IMR-90 (cell line): ENCODE measurements at regions not wholly inside any gene's neighbourhood (a gene's known extent, or its start where the extent isn't known, plus 50 kb on each side); places are given as distances from the start of the nearest gene placed in this dataset.

Source experiments
- ATAC-seq: fragments of 200-7000 bp; cut with Tn5 transposase; 2 replicates; pipeline ENCODE4 v1.9.1; 2020; ENCODE audit warnings: low read depth, mild to moderate bottlenecking, moderate library complexity
- BruUV-seq: library from RNA; stranded (reverse); fragments of 400-500 nt; replicated peaks from 2 replicates; lab custom pipeline; 2021; lab: Mats Ljungman, UMichigan
- CTCF ChIA-PET: fragments of 300-600 bp; formaldehyde crosslinking; extraction: SDS; loops from one replicate; lab custom pipeline; 2021; ENCODE audit warnings: antibody characterized with exemption; lab: Yijun Ruan, JAX
- POLR2A ChIA-PET: fragments of 300-600 bp; sonication (Branson Sonifier 250); formaldehyde crosslinking; loops from one replicate; lab custom pipeline; 2022; ENCODE audit warnings: antibody characterized with exemption; ENCODE audit not compliant: unreplicated experiment; lab: Charles Lee
- DNase-seq: peaks from one replicate; pipeline ENCODE4 v3.0.0; 2013
- H2AFZ ChIP-seq: replicated peaks from 2 replicates; pipeline ENCODE3; 2013; ENCODE audit warnings: low read length, mild to moderate bottlenecking; ENCODE audit not compliant: poor library complexity
- H2AK5ac ChIP-seq: 2 replicates; pipeline ENCODE4 v1.6.1; 2013; ENCODE audit warnings: low read depth, low read length, inconsistent platforms
- H2AK9ac ChIP-seq: replicated peaks from 2 replicates; pipeline ENCODE3; 2013; ENCODE audit warnings: mild to moderate bottlenecking, low read depth, low read length, moderate library complexity; ENCODE audit not compliant: poor library complexity
- H2BK120ac ChIP-seq: 2 replicates; pipeline ENCODE4 v1.6.1; 2013; ENCODE audit warnings: low read depth, low read length, inconsistent platforms
- H2BK15ac ChIP-seq: 3 replicates; pipeline ENCODE4 v1.6.1; 2013; ENCODE audit warnings: low read depth, low read length, inconsistent platforms
- H2BK20ac ChIP-seq: 2 replicates; pipeline ENCODE4 v1.6.1; 2013; ENCODE audit warnings: low read depth, mild to moderate bottlenecking, inconsistent platforms, low read length, moderate library complexity
- H2BK5ac ChIP-seq: 2 replicates; pipeline ENCODE4 v1.6.1; 2013; ENCODE audit warnings: mild to moderate bottlenecking, low read depth, low read length, inconsistent platforms; ENCODE audit not compliant: poor library complexity, severe bottlenecking
- H3K14ac ChIP-seq: replicated peaks from 2 replicates; pipeline ENCODE4 v1.6.1; 2013; ENCODE audit warnings: low read depth, low read length, inconsistent platforms
- H3K18ac ChIP-seq: 2 replicates; pipeline ENCODE4 v1.6.1; 2013; ENCODE audit warnings: low read depth, low read length, control low read depth
- H3K23ac ChIP-seq: 2 replicates; pipeline ENCODE4 v1.6.1; 2013; ENCODE audit warnings: low read depth, low read length, inconsistent platforms
- H3K27ac ChIP-seq: 2 replicates; pipeline ENCODE4 v1.5.1; 2013; ENCODE audit warnings: mild to moderate bottlenecking, control low read depth, low read length; ENCODE audit not compliant: insufficient read depth
- H3K27me3 ChIP-seq: 2 replicates; pipeline ENCODE4 v1.6.1; 2013; ENCODE audit warnings: low read length; ENCODE audit not compliant: control insufficient read depth, insufficient read depth
- H3K36me3 ChIP-seq: 2 replicates; pipeline ENCODE4 v1.6.1; 2013; ENCODE audit warnings: low read length, mixed read lengths; ENCODE audit not compliant: control insufficient read depth, insufficient read depth
- H3K4ac ChIP-seq: 2 replicates; pipeline ENCODE4 v1.6.1; 2013; ENCODE audit warnings: low read depth, low read length, inconsistent platforms
- H3K4me1 ChIP-seq: 2 replicates; pipeline ENCODE4 v1.6.1; 2013; ENCODE audit warnings: low read length, mixed read lengths; ENCODE audit not compliant: control insufficient read depth, insufficient read depth
- H3K4me2 ChIP-seq: 2 replicates; pipeline ENCODE4 v1.6.1; 2013; ENCODE audit warnings: low read depth, mild to moderate bottlenecking, control low read depth, low read length, moderate library complexity
- H3K4me3 ChIP-seq: 2 replicates; pipeline ENCODE4 v1.5.1; 2013; ENCODE audit warnings: low read depth, mild to moderate bottlenecking, control low read depth, low read length, moderate library complexity; ENCODE audit not compliant: insufficient read depth
- H3K56ac ChIP-seq: 2 replicates; pipeline ENCODE4 v1.6.1; 2013; ENCODE audit warnings: low read length, inconsistent platforms; ENCODE audit not compliant: insufficient read depth; ENCODE audit errors: extremely low read depth
- H3K79me1 ChIP-seq, 2 experiments: 2 replicates each; pipeline ENCODE4 v1.6.1; 2013; ENCODE audit warnings: low read length in 2 of 2, inconsistent platforms in 1 of 2, low read depth in 1 of 2
- H3K9ac ChIP-seq: 2 replicates; pipeline ENCODE4 v1.6.1; 2013; ENCODE audit warnings: low read depth, low read length, control low read depth
- H3K9me1 ChIP-seq: 2 replicates; pipeline ENCODE4 v1.6.1; 2013; ENCODE audit warnings: low read length, inconsistent platforms; ENCODE audit not compliant: insufficient read depth
- H3K9me3 ChIP-seq: 2 replicates; pipeline ENCODE4 v1.6.1; 2013; ENCODE audit warnings: low read length; ENCODE audit not compliant: control insufficient read depth, insufficient read depth
- H4K20me1 ChIP-seq: 2 replicates; pipeline ENCODE4 v1.6.1; 2013; ENCODE audit warnings: low read length, inconsistent platforms; ENCODE audit not compliant: insufficient read depth
- H4K5ac ChIP-seq: 2 replicates; pipeline ENCODE4 v1.6.1; 2013; ENCODE audit warnings: mild to moderate bottlenecking, low read depth, low read length, control low read depth
- H4K8ac ChIP-seq, 2 experiments: 2 replicates each; pipeline ENCODE4 v1.6.1; 2013; ENCODE audit warnings: low read depth in 2 of 2, low read length in 2 of 2, control low read depth in 1 of 2, inconsistent platforms in 1 of 2
- H4K91ac ChIP-seq: 2 replicates; pipeline ENCODE4 v1.6.1; 2013; ENCODE audit warnings: low read depth, low read length, inconsistent platforms; ENCODE audit not compliant: insufficient read depth
- BHLHE40 ChIP-seq: fragments of 150-350 bp; IDR thresholded peaks from 2 replicates; pipeline ENCODE4 v1.6.1; 2016; ENCODE audit warnings: mild to moderate bottlenecking, low read depth, low read length
- CEBPB ChIP-seq: IDR thresholded peaks from 2 replicates; pipeline ENCODE4 v1.6.1; 2012; ENCODE audit warnings: low read depth, low read length, improper control_type of control experiment
- ELK1 ChIP-seq: fragments of 150-350 bp; IDR thresholded peaks from 2 replicates; pipeline ENCODE4 v1.6.1; 2016; ENCODE audit warnings: low read depth, mild to moderate bottlenecking, low read length, moderate library complexity, borderline replicate concordance
- MAFK ChIP-seq: IDR thresholded peaks from 2 replicates; pipeline ENCODE4 v1.6.1; 2012; ENCODE audit warnings: low read depth, low read length, improper control_type of control experiment
- MAZ ChIP-seq: IDR thresholded peaks from 2 replicates; pipeline ENCODE4 v1.6.1; 2012; ENCODE audit warnings: low read depth, mild to moderate bottlenecking, low read length, improper control_type of control experiment, moderate library complexity, borderline replicate concordance
- NFE2L2 ChIP-seq: fragments of 150-350 bp; IDR thresholded peaks from 2 replicates; pipeline ENCODE4 v1.6.1; 2016; ENCODE audit warnings: low read depth, mild to moderate bottlenecking, low read length
- RAD21 ChIP-seq: IDR thresholded peaks from 2 replicates; pipeline ENCODE4 v1.6.1; 2012; ENCODE audit warnings: low read length, improper control_type of control experiment
- RCOR1 ChIP-seq: IDR thresholded peaks from 2 replicates; pipeline ENCODE4 v1.6.1; 2012; ENCODE audit warnings: mild to moderate bottlenecking, low read length, improper control_type of control experiment; ENCODE audit not compliant: insufficient replicate concordance
- SMC3 ChIP-seq: fragments of 150-350 bp; IDR thresholded peaks from 2 replicates; pipeline ENCODE4 v1.6.1; 2016; ENCODE audit warnings: low read depth, mild to moderate bottlenecking, antibody characterized with exemption, low read length, moderate library complexity
- WGBS, 2 experiments: methylation state at CpG; one replicate each; pipeline versions ENCODE4 v1.1.5 to v1.1.7; 2013; ENCODE audit warnings: missing lambda C conversion rate in 2 of 2; ENCODE audit not compliant: insufficient read length in 1 of 2; ENCODE audit errors: extremely low coverage in 2 of 2; 5-methylcytosine and 5-hydroxymethylcytosine counted together
- dilution Hi-C: fragments of 300-500 bp; cut with HindIII; formaldehyde crosslinking; loops from one replicate; pipeline ENCODE4 v1.14.3; 2018; ENCODE audit warnings: low sequenced_read_pairs; ENCODE audit not compliant: unreplicated experiment
- in situ Hi-C: fragments of 300-500 bp; cut with MboI; formaldehyde crosslinking; loops from 3 replicates; pipeline ENCODE4 v1.14.3; 2019; ENCODE audit warnings: low sequenced_read_pairs, inconsistent platforms, mixed read lengths
- intact Hi-C: fragments of 100-400 bp; cut with micrococcal nuclease; formaldehyde crosslinking; loops from 2 replicates; pipeline ENCODE4 v1.10.0; 2022
- TF ChIP-seq, protein P1 (sequence below): conservative IDR thresholded peaks from 2 replicates; pipeline ENCODE4 v1.5.1; 2012; ENCODE audit warnings: mild to moderate bottlenecking, low read depth, low read length, improper control_type of control experiment

DNA sequence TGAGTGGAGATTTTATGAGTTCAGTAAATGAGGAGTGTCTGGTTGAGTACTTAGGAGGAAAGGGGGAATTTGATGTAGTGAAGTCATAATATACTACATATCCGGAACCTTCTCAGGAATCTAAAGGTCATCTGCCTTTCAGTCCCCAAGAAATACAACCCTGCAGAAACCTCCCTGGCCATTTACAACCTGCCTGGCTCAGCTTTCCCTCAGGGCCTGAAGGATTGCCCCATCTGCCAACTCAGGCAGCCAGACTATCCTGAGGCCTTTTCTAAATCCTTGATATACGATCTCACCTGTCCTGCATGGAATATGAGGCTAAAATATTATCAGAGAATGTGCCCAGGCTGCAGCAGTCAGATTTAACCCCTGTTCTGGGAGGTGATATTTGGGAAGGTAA, 165.4 kb upstream of the SPOPL start:
- no peak overlapping the region for H4K91ac ChIP-seq
- ChIA-PET POLR2A (no interaction called here), CTCF (no interaction called here)
- no peak overlapping the region for H2BK20ac ChIP-seq
- H3K18ac ChIP-seq = no peak overlapping the region
- TF ChIP-seq MAFK (no peak), BHLHE40 (no peak), RAD21 (no peak), MAZ (no peak), SMC3 (no peak), ELK1 (no peak), CEBPB (no peak), RCOR1 (no peak), NFE2L2 (no peak)
- TF ChIP-seq, protein P1, sequence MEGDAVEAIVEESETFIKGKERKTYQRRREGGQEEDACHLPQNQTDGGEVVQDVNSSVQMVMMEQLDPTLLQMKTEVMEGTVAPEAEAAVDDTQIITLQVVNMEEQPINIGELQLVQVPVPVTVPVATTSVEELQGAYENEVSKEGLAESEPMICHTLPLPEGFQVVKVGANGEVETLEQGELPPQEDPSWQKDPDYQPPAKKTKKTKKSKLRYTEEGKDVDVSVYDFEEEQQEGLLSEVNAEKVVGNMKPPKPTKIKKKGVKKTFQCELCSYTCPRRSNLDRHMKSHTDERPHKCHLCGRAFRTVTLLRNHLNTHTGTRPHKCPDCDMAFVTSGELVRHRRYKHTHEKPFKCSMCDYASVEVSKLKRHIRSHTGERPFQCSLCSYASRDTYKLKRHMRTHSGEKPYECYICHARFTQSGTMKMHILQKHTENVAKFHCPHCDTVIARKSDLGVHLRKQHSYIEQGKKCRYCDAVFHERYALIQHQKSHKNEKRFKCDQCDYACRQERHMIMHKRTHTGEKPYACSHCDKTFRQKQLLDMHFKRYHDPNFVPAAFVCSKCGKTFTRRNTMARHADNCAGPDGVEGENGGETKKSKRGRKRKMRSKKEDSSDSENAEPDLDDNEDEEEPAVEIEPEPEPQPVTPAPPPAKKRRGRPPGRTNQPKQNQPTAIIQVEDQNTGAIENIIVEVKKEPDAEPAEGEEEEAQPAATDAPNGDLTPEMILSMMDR = no peak
- H3K79me1 ChIP-seq = no peaks in the 10 kb centered on the region
- no peak overlapping the region for H3K4me3 ChIP-seq
- H4K5ac ChIP-seq = no peak overlapping the region
- no peaks in the 10 kb centered on the region for H3K36me3 ChIP-seq
- in situ Hi-C loops = no loop called here
- no peak overlapping the region for H2AFZ ChIP-seq
- H3K56ac ChIP-seq = no peak overlapping the region
- H3K14ac ChIP-seq = no peak overlapping the region
- no peaks in the 10 kb centered on the region for H3K27me3 ChIP-seq
- H2AK5ac ChIP-seq = no peak overlapping the region
- BruUV-seq = no TSS peak
- dilution Hi-C loops = no loop called here
- no peak overlapping the region for H2AK9ac ChIP-seq
- no peak overlapping the region for H2BK15ac ChIP-seq
- H2BK5ac ChIP-seq = no peak overlapping the region
- no CpG with 5 or more reads among the region's 2 CpGs for WGBS, 2 experiments
- ATAC-seq (no peak), DNase-seq (no peak)
- H3K4me2 ChIP-seq = no peak overlapping the region
- no peaks in the 10 kb centered on the region for H3K4me1 ChIP-seq
- intact Hi-C loops = no loop called here
- H3K9me3 ChIP-seq = no peaks in the 10 kb centered on the region
- H3K9me1 ChIP-seq = no peaks in the 10 kb centered on the region
- no peak overlapping the region for H3K9ac ChIP-seq
- no peak overlapping the region for H3K23ac ChIP-seq
- no peaks in the 10 kb centered on the region for H4K20me1 ChIP-seq
- H3K4ac ChIP-seq = no peak overlapping the region
- no peak overlapping the region for H3K27ac ChIP-seq
- H2BK120ac ChIP-seq = no peak overlapping the region
- H4K8ac ChIP-seq = no peak overlapping the region
